HG03558 (cell line): ENCODE measurements at regions not wholly inside any gene's neighbourhood (a gene's known extent, or its start where the extent isn't known, plus 50 kb on each side); places are given as distances from the start of the nearest gene placed in this dataset.

Experiments used
- ATAC-seq: cut with Tn5 transposase; IDR thresholded peaks from one replicate; pipeline ENCODE4 v1.9.1; 2021; ENCODE audit warnings: moderate number of reproducible peaks; ENCODE audit not compliant: unreplicated experiment; ENCODE audit errors: extremely low read depth

- no peak for ATAC-seq
Measured at GRCh38 chr10:75347186-75347585, 54.4 kb downstream of the ZNF503 start.

- ATAC-seq, result no peak
Measured at GRCh38 chr10:75345738-75346137, 55.8 kb downstream of the ZNF503 start.

GRCh38 chr10:75344170-75344569 is 57.4 kb downstream of the ZNF503 start:
- no peak for ATAC-seq

- no peak for ATAC-seq
Measured at GRCh38 chr10:75342397-75342796, 59.2 kb downstream of the ZNF503 start.

GRCh38 chr10:75335983-75336382 is 65.6 kb downstream of the ZNF503 start:
- ATAC-seq, result peak; percentile 87

GRCh38 chr10:75335191-75335590 is 66.4 kb downstream of the ZNF503 start:
- ATAC-seq, result no peak

- no peak for ATAC-seq
Measured at GRCh38 chr10:75334720-75335119, 66.8 kb downstream of the ZNF503 start.

- ATAC-seq, result no peak
Measured at GRCh38 chr10:75332081-75332480, 69.5 kb downstream of the ZNF503 start.

- no peak for ATAC-seq
Measured at GRCh38 chr10:75331081-75331480, 70.5 kb downstream of the ZNF503 start.

- no peak for ATAC-seq
Measured at GRCh38 chr10:75329190-75329745, 72.3 kb downstream of the ZNF503 start.

- ATAC-seq, result no peak
Measured at GRCh38 chr10:75326306-75326705, 75.3 kb downstream of the ZNF503 start.

- ATAC-seq, result no peak
Measured at GRCh38 chr10:75319274-75319673, 82.3 kb downstream of the ZNF503 start.

- ATAC-seq, result no peak
Measured at GRCh38 chr10:75314570-75314969, 78.8 kb upstream of the COMTD1 start.

GRCh38 chr10:75312440-75312839 is 76.7 kb upstream of the COMTD1 start:
- ATAC-seq, result no peak

- ATAC-seq, result no peak
Measured at GRCh38 chr10:75305675-75306074, 69.9 kb upstream of the COMTD1 start.

GRCh38 chr10:75304741-75305390 is 69.1 kb upstream of the COMTD1 start:
- ATAC-seq, result no peak

GRCh38 chr10:75304313-75304712 is 68.6 kb upstream of the COMTD1 start:
- ATAC-seq, result no peak

GRCh38 chr10:75303045-75303777 is 67.5 kb upstream of the COMTD1 start:
- no peak for ATAC-seq

GRCh38 chr10:75302029-75302428 is 66.3 kb upstream of the COMTD1 start:
- no peak for ATAC-seq

GRCh38 chr10:75297021-75297599 is 61.4 kb upstream of the COMTD1 start:
- no peak for ATAC-seq

- no peak for ATAC-seq
Measured at GRCh38 chr10:75295868-75296441, 60.2 kb upstream of the COMTD1 start.
